GM18867 (cell line): ENCODE measurements at regions not wholly inside any gene's neighbourhood (a gene's known extent, or its start where the extent isn't known, plus 50 kb on each side); places are given as distances from the start of the nearest gene placed in this dataset.
"Not testable (repeated sequence)": the region's sequence is repeated elsewhere in the genome, so short reads cannot be mapped to it uniquely, and the experiment has no call there.

Source experiments
- ATAC-seq: cut with Tn5 transposase; IDR thresholded peaks from one replicate; pipeline ENCODE4 v1.9.1; 2021; ENCODE audit warnings: mild to moderate bottlenecking, moderate library complexity; ENCODE audit not compliant: unreplicated experiment

DNA sequence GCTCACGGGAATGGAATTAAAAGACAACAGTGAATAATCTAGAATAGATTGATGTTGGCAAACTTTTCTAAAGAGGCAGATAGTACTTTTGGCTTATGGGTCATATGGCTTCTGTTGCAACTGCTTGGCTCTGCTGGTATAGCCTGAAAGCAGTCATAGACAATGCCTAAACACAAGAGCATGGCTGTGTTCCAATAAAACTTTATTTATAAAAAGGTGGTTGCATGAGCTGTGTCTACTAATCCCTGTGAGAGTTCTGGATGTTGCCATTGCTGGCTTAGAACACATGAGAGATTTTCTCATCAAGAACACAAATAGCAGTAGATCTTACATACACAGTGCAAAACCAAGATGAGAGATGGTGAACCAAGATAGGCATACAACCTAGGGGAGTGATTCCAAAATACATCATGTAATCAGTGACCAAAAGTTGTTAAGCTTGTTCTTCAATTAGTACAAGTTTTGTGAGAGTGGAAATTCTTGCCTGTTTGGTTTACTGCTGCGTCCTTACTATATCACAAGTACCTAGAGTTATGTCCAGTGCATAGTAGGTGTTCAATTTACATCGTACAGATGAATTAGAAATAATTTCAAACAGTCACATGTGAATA is 380.0 kb downstream of the METTL4 start:
- no peak for ATAC-seq

DNA sequence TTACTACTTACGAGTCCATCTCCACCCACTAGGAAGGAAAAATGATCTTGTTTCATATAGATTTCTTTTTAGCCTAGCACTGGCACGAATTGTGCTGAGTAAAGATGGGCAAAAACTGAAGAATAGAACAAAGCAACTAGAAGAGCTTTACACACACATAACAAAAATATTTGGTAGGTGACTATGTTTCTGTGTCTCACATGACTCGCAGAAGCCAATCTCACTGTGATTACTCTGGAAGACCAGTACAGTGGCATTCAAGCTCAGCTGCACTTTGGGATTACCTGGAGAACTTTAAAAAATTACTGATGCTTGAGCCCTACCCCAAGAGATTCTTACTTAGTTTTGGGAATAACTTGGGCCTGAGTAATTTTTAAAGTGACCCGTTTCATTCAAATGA is 378.7 kb downstream of the METTL4 start:
- no peak for ATAC-seq

DNA sequence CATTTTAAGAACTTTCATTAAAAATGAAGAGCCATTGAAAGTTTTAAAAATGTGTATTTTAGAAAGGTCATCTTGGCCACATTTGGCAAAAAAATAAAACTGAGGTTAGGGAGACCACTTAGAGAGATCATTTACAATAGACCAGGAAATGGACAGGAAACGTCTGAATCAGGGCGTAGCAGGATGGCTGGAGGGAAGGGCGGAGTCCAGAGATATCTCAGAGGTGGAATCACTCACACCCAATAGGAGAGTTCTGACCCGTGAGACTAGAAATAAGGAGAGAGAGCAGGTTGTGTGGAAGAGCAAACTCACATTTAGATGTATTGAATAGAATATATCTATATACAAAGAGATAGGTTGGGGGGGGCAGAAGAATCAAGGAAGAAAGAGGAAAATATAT is 373.4 kb downstream of the METTL4 start:
- ATAC-seq = no peak

DNA sequence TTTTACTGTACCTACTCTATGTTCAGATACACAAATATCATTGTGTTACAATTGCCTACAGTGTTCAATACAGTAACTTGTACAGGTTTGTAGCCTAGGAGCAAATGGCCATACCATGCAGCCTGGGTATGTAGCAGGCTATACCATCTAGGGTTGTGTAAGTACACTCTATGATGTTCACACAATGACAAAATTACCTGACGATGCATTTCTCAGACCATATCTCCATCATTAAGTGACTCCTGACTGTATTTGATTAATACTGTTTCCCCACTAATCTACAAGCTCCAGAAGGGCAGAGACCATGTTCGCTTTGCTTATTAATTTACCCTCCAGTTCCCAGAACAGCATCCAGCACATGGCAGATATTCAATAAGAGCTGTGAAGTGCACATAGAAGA is 372.2 kb downstream of the METTL4 start:
- no peak for ATAC-seq

DNA sequence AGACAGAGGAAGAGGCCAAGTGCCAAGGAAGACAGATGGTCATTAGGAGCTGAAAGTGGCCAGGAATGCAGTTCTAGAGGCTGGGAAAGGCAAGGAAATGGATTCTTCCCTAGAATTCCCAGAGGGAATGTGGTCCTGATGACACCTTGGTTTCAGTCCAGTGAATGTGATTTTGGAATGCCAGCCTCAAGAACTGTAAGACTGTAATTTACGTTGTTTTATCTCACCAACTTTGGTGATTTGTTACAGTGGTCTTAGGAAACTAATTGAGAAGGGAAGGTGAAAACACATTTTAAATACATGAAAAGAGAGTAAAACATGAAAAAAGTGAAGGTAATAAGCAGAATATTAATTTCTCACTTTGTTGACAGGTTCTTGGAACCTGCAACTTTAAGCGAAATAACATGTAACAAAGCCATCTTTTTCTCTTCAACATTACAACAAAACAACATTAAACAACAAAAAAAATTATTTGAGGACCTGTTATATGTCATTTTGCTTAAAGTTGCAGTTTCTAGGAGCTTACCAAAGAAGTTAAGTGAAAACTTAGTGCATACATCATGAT is 370.2 kb downstream of the METTL4 start:
- no peak for ATAC-seq

DNA sequence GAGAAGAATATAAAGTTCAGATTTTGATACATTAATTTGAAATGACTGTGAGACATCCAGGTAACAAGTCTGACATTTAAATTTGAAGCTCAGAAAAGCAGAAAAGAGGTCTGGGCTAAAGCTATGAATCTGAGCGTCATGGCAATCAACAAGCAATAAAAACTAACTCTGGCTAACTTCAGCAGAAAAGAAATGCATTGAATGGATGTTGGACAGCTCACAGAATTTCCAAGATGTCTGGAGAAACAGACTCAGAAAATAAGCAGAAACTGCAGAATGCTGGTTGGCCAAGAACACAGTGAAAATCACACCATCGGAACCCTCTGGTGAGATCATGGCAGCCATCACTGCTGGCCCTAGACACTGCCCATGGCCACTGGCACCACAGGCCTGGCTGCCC is 366.6 kb downstream of the METTL4 start:
- no peak for ATAC-seq

DNA sequence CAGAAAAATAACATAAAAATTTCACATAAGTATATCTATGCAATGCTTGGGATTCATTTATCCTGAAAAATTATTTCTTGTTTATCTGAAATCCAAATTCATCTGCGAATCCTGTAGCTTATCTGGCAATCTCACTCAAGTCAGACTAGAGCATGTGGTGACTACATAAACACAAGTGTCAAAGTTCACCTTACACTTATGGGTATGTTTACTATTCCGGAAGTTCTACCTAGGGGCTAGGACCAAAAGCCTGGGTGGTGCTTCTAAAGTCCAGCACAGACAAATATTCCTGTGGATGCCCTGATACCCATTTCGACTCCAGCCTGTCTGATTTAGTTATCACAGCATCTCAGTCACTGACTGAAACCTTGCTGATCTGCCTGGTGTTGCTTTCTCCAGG is 364.0 kb downstream of the METTL4 start:
- no peak for ATAC-seq

DNA sequence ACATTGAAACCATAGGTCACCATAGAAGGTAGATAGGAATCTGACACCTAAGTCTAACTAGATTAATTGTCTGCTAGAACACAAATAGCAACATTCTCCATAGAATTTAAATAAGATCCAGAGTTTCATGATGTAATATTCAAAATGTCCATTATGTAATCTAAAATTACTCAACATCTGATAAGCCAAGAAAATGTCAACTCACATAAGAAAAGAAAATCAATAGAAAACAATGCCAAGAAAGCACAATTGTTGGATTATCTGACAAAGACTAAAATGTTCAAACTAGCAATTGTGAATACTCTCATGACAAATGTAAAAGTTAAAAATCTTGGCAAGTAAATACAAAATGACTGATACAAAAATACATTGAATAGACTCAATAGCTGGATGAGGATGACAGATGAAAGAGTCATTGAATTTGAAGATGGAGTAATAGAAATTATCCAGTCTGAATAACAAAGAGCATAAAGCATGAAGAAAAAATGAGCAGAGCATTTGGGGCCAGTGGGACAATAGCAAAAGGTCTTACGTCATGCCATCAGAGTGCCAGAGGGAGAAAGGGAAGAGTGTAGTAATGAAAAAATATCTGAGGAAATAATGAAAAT is 358.6 kb downstream of the METTL4 start:
- no peak for ATAC-seq

DNA sequence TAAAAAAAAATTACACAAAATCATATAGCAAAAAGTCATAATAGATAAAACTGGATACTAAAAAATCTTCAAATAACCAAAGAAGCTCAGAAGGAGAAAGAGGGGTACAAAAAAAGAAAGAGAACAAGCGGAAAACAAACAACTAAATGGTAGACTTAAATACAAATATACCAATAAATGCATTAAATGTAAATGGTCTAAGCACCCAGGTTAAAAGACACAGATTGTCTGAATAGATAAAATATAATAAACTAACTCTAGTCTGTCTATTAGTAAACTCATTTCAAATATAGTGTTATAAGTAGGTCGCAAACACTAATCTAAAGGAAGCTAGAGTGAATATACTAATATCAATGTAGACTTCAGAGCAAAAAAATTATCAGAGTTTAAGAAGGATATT is 357.4 kb downstream of the METTL4 start:
- ATAC-seq = no peak

DNA sequence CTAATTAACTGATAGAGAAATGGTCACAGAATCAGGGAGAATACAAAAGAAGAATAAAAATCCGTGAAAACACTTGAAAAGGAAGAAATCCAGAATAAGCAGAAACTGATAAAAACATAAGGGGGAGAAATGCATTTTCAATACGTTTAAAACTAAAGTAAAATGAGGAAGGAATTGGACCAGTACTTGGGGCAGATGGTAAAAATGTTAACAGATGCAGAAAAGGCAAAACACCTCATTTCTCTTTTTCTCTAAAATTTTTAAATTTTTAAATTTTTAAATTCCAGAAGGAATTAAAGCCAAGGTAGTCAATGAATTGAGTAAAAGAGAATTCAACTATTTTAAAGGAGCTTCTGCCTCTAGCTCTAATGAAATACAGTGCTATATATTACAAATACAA is 353.9 kb downstream of the METTL4 start:
- ATAC-seq = no peak

DNA sequence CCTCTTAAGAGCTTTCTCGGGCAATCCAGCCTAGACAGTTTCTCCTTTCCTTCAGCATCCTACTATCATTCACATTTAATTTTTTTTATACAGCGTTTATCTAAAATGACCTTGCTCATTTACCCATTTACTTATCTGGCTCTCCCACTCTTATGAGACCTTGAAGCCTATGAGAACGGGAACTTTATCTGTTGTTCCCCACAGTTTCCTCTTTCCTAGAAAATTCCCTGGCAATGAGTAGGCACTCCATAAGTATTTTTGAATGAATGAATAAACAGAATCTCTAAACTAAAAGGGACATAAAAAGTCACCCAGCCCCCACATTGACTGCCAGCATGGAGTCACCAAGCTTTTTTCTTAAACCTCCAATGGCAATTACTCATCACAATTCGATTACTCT is 353.2 kb downstream of the METTL4 start:
- no peak for ATAC-seq

DNA sequence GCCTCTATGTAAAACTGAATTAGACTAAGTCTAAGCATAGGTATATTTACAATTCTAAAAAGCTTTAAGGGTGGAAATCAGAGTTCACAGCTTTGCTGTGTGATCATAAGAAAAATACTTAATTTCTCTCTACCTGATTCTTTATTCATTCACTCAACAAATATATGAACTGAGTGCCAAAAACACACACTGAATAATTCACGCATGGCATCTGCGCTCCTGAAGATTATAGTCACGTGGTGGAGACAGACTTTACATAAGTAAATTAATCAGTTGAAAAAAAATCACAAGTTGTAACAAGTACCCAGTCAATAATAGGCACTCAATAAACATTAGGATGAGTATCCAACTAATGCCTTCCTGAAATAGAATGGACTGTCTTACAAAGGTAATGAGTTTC is 351.6 kb downstream of the METTL4 start:
- no peak for ATAC-seq

DNA sequence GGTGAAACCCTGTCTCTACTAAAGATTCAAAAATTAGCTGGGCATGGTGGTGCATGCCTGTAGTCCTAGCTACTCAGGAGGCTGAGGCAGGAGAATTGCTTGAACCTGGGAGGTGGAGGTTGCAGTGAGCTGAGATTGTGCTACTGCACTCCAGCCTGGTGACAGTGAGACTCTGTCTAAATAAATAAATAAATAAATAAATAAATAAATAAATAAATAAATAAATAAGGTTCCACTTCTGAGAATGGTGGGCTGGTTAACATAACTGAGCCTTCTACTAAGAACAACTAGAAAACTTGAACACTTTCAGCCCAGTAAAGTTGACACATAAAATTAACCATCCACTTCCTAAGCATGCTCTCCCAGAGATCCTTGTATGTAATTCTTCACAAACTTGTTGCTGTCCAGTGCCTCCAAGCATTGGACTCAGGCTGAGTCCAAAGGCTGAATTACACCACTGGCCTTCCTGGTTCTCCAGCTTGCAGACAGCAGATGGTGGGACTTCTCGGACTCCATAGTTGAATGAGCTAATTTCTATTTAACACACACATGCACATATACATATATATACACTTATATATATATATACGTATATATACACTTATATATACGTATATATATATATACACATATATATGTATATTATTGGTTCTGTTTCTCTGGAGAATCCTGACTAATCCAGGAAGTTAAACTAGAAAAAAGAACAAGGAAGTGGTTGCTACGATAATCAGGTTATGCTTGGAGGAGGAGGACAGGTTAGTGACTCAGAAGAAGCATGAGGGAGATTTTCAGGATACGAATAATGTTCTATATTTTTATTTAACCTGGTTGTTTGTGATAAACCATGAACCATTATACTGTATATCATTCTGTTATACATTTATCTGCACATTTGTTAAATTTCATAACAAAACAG is 348.8 kb downstream of the METTL4 start:
- ATAC-seq = no peak

DNA sequence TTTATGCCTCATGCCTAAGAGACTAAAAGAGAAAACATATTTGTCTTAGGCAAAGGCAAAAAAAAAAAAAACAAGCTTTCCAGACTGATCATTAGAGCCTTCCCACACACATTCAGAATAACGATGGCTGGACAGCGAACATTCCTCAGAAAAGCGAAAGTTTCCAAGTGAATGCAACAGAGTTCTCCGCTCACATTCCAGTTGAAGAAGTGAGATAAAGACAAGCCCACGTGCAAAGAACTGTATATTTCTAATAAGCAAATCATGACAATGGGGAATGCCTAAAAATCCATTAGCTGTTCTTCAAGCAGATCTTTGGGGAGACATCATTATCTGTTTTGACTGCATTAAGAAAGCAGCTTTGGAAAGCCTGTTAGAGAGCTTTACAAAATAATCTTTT is 347.9 kb downstream of the METTL4 start:
- no peak for ATAC-seq

DNA sequence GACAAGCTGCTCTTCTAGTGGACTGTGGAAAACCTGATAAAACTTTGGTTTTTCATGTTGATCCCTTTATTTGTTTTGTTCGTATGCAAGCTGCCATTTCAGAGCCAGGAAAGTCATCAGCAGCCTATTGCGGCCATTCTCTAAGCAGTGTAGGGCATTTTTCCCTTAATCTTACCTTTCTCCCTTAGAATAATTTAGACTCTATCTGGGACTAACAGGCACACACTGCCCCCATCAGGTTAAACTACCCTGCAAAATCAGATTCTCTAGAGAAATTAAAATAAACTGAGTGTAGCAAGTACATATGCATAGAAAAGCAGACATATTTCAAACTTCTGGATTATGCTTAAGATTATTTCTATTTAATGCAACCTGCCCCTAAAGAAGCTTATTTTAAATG is 347.5 kb downstream of the METTL4 start:
- no peak for ATAC-seq

DNA sequence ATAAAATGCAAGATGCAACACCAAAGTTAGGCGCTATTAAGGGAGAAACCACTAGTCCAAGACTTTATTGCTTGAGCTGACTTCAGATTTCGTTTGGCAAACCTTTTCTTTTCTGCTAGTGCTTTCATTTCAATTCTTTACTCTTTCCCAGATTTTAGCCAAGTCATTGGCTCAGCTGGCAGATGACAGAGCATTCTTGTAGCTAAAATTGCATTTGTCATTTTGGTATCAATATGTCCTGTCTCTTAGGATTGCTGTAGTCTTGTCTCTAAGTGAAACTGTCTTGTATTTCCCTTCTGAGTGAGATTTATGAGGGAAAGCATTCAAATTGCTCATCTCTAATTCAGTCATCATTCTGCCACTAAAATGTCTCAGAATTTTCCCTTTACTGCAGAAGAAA is 335.1 kb downstream of the METTL4 start:
- no peak for ATAC-seq

DNA sequence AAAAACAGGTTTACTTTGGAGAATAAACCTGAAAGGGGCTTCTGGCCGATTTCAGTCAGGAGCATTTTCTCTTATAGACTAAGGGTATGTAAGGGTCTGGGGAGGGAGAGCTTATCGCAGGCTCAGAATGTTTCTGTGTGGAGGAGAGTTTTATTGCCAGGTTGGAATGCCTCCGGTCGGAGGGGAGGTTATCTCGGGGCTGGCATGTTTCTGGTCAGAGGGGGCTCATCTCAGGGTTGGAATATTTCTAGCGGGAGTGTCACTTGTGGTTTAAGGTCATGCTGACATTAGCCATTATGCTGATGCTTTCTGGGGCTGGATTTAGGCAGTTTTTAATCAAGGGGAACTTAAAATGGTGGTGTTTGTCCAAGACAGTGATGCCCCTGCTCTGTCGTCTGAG is 333.6 kb downstream of the METTL4 start:
- no peak for ATAC-seq

DNA sequence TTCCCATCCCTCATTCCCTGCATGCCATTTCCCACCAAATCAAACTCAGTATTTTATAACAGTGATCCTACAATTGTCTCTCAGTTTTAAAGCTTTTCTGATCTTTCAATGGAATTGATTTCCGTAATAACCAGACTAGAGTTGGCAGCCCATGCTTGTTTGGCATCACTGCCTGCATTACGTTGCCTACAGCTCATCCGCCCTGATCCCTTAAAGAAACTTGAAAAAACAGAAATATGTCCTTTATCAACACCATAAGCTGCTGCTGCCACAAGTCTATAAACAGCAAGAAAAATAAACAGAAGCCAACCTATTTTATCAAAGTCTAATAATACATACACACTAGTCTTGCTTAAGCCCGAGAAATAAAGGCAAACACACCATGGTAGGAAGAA is 331.0 kb downstream of the METTL4 start:
- no peak for ATAC-seq

DNA sequence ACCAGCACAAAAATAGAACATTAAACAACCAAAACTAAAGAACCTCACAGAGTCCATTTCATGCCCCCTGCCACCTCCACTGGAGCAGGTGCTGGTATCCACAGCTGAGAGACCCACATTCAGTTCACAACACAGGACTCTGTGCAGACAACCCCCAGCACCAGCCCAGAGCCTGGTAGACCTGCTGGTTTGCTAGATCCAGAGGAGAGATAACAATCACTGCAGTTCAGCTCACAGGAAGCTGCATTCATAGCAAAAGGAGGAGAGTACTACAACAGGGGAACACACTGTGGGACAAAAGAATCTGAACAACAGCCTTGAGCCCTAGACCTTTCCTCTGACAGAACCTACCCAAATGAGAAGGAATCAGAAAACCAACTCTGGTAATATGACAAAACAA is 326.7 kb downstream of the METTL4 start:
- no peak for ATAC-seq

DNA sequence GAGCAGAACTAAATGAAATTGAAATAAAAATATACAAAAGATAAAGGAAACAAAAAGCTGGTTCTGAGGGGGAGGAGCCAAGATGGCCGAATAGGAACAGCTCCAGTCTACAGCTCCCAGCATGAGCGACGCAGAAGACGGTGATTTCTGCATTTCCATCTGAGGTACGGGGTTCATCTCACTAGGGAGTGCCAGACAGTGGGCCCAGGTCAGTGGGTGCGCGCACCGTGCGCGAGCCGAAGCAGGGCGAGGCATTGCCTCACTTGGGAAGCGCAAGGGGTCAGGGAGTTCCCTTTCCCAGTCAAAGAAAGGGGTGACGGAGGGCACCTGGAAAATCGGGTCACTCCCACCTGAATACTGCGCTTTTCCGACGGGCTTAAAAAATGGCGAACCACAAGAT is 324.2 kb downstream of the METTL4 start:
- not testable (repeated sequence) for ATAC-seq

DNA sequence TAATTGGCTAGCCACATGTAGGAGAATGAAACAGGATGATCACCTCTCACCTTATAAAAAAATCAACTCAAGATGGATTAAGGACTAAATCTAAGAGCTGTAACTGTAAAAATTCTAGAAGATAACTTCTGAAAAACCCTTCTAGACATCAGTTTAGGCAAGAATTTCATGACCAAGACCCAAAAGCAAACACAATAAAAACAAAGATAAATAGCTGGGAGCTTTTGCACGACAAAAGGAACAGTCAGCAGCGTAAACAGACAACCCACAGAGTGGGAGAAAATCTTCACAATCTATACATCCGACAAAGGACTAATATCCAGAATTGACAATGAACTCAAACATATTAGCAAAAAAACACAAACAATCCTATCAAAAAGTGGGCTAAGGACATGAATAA is 316.3 kb downstream of the METTL4 start:
- no peak for ATAC-seq

DNA sequence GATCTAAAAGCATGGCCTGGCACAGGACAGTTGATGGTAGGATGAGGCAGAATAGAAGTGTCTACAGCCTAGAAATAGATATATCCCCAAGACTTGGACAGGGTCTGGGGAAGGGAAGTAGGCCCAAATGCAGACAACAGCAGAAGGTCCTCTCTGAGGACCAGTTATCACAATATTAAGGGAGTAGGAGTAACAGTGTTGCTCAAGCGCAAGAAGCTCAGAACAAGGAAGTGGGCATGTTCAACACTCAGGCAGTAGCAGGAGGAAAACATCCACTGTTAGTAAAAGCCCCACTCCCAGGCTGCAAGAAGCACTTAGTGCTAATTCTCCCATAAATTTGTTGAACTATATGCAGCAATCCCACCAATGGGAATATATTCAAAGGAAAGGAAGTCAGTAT is 314.7 kb downstream of the METTL4 start:
- no peak for ATAC-seq
